ENCODE measurements at regions not wholly inside any gene's neighbourhood (a gene's known extent, or its start where the extent isn't known, plus 50 kb on each side); places are given as distances from the start of the nearest gene placed in this dataset.

- TF ChIP-seq ZNF462 (CRISPR knock-in tag; IDR thresholded peaks at IDR 0.05), result no peak
- no peak for TF ChIP-seq POLR2AphosphoS5 (IDR thresholded peaks at IDR 0.05; ENCODE audit: low read depth)
- TF ChIP-seq ZNF114 (CRISPR knock-in tag; IDR thresholded peaks at IDR 0.05), result no peak
Measured at GRCh38 chr14:43260056-43260455, 1247.0 kb downstream of the FSCB start (continued).

GRCh38 chr14:43258396-43258795 lies 1248.7 kb downstream of the FSCB start:
- Mint-ChIP-seq H3K4me1 (peaks cover 3% of the 10 kb centered on the region; the same call in 1 of the 3 replicates), H3K4me3 (no peak overlapping the region), H3K27me3 (ENCODE audit: insufficient read depth, low read depth, poor library complexity) (no peaks in the 10 kb centered on the region), H3K27ac (no peak overlapping the region), H3K9me3 (peaks cover 17% of the 10 kb centered on the region), H3K36me3 (ENCODE audit: low read depth) (peaks cover 12% of the 10 kb centered on the region)
- Histone ChIP-seq H2AFZ (no peak overlapping the region), H4K20me1 (replicated peaks; ENCODE audit: insufficient read depth) (no peaks in the 10 kb centered on the region), H3K4me1 (ENCODE audit: insufficient read depth) (no peaks in the 10 kb centered on the region), H3K36me3 (ENCODE audit: insufficient read depth) (no peaks in the 10 kb centered on the region), H3K4me2 (no peak overlapping the region), H3K27ac (ENCODE audit: low read depth) (no peak overlapping the region), H3K79me2 (replicated peaks; ENCODE audit: insufficient read depth) (no peaks in the 10 kb centered on the region), H3K4me3 (no peak overlapping the region), H3K27me3 (ENCODE audit: insufficient read depth) (no peaks in the 10 kb centered on the region), H3K9me2 (ENCODE audit: insufficient read depth) (no peaks in the 10 kb centered on the region), H3F3A (replicated peaks; ENCODE audit: low read depth) (no peaks in the 10 kb centered on the region)
- DNase-seq (ENCODE audit: low spot score) (no peak), ATAC-seq (no peak)
- TF ChIP-seq EZH2phosphoT487 (IDR thresholded peaks at IDR 0.05; ENCODE audit: unreplicated experiment), result no peak
- no peak for TF ChIP-seq ZNF462 (CRISPR knock-in tag; IDR thresholded peaks at IDR 0.05)
- TF ChIP-seq STAT1 (IDR thresholded peaks at IDR 0.05; ENCODE audit: unreplicated experiment), result no peak
- no peak for TF ChIP-seq REST (IDR thresholded peaks at IDR 0.05; ENCODE audit: unreplicated experiment)
- TF ChIP-seq POLR2AphosphoS5 (IDR thresholded peaks at IDR 0.05; ENCODE audit: low read depth), result no peak

All from GM23338 (cell line).